ENCODE measurements at regions not wholly inside any gene's neighbourhood (a gene's known extent, or its start where the extent isn't known, plus 50 kb on each side); places are given as distances from the start of the nearest gene placed in this dataset.

- TF ChIP-seq, protein P1, sequence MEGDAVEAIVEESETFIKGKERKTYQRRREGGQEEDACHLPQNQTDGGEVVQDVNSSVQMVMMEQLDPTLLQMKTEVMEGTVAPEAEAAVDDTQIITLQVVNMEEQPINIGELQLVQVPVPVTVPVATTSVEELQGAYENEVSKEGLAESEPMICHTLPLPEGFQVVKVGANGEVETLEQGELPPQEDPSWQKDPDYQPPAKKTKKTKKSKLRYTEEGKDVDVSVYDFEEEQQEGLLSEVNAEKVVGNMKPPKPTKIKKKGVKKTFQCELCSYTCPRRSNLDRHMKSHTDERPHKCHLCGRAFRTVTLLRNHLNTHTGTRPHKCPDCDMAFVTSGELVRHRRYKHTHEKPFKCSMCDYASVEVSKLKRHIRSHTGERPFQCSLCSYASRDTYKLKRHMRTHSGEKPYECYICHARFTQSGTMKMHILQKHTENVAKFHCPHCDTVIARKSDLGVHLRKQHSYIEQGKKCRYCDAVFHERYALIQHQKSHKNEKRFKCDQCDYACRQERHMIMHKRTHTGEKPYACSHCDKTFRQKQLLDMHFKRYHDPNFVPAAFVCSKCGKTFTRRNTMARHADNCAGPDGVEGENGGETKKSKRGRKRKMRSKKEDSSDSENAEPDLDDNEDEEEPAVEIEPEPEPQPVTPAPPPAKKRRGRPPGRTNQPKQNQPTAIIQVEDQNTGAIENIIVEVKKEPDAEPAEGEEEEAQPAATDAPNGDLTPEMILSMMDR (IDR thresholded peaks at IDR 0.05; ENCODE audit: control extremely low read depth in 1 of 3, insufficient read depth in 1 of 3, low read depth in 1 of 3, low read length in 3 of 3), result no peak
- TF ChIP-seq RAD21 (IDR thresholded peaks at IDR 0.05 in 1 of 2, conservative IDR thresholded peaks at IDR 0.05 in 1 of 2; ENCODE audit: low read depth in 2 of 2, low read length in 2 of 2) (no peak), JUN (IDR thresholded peaks at IDR 0.05; ENCODE audit: low read depth, low read length) (no peak), CHD7 (IDR thresholded peaks at IDR 0.05; ENCODE audit: insufficient replicate concordance, low read length) (no peak), SP4 (IDR thresholded peaks at IDR 0.05; ENCODE audit: low read length) (no peak)
Observed at GRCh38 chr18:66966171-66966570, 362.3 kb upstream of the CDH19 start (continued).

Measured in H1 (cell line).